Fibroblast of the aortic adventitia (primary cell): ENCODE measurements at regions not wholly inside any gene's neighbourhood (a gene's known extent, or its start where the extent isn't known, plus 50 kb on each side); places are given as distances from the start of the nearest gene placed in this dataset.

Experiments
- DNase-seq: peaks from one replicate; pipeline ENCODE4 v3.0.0-alpha.2; 2010; ENCODE audit warnings: low read depth
- H3K4me3 ChIP-seq: 2 replicates; pipeline ENCODE4 v1.5.1; 2011; ENCODE audit warnings: low read depth, mild to moderate bottlenecking, control low read depth, low read length, moderate library complexity
- TF ChIP-seq, protein P1 (sequence below): IDR thresholded peaks from 2 replicates; pipeline ENCODE4 v1.5.1; 2011; ENCODE audit warnings: mild to moderate bottlenecking, low read length, control low read depth, inconsistent platforms; ENCODE audit not compliant: insufficient read depth

DNA sequence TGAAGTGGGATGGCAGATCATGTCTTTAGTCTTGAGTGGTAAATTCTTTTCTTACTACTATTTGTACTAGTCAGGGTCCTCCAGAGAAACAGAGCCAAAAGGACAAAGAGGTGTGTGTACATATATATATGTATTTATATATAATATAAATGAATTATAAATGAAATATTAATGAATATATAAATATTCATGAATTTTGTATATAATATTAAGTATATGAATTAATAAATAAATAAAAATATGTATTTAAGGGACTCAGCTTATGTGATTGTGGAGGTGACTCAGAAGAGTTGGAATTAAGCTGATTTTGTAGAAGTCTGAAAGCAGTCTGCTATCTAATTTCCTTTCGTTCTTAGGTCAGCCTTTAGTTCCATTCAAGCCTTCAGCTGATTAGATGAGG, 265.3 kb upstream of the MMS22L start:
- no peak overlapping the region for H3K4me3 ChIP-seq
- no peak for DNase-seq
- TF ChIP-seq, protein P1, sequence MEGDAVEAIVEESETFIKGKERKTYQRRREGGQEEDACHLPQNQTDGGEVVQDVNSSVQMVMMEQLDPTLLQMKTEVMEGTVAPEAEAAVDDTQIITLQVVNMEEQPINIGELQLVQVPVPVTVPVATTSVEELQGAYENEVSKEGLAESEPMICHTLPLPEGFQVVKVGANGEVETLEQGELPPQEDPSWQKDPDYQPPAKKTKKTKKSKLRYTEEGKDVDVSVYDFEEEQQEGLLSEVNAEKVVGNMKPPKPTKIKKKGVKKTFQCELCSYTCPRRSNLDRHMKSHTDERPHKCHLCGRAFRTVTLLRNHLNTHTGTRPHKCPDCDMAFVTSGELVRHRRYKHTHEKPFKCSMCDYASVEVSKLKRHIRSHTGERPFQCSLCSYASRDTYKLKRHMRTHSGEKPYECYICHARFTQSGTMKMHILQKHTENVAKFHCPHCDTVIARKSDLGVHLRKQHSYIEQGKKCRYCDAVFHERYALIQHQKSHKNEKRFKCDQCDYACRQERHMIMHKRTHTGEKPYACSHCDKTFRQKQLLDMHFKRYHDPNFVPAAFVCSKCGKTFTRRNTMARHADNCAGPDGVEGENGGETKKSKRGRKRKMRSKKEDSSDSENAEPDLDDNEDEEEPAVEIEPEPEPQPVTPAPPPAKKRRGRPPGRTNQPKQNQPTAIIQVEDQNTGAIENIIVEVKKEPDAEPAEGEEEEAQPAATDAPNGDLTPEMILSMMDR: no peak

DNA sequence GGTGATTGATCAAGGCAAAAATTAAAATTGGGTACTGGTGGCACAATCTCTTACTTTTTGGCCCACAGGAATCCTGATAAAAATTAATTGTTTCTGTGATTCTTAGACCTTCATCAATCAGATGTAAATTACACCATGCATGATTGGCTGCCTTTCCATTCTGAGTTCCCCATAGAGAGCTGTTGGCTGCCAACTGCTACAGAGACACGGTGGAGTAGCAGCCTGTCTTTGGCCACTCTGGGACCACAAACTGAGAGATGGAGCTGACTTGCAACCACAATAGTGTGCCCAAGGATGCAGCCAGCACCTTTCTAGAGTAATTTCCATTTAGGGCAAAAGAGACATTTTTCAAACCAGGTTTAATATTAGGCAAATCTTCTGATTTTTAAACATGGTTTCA, 274.3 kb upstream of the MMS22L start:
- H3K4me3 ChIP-seq: no peak overlapping the region
- TF ChIP-seq, protein P1: no peak
- no peak for DNase-seq

DNA sequence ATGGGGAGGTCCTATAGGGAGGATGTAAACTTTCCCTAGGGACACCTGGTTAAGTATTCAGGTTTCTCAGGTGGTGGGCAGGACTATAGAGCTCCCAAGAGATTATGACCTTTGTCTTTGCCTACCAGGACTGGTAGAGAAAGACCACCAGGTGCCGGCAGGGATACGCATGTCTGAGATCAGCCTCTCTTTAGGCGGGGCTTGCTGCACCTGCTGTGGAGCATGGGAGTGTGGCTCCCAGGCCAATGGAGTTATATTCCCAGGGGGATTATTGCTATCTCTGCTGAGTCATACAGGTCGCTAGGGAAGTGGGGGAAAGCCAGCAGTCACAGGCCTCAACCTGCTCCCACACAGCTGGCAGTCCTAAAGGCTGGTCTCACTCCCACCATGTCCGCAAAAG, 280.5 kb upstream of the MMS22L start:
- H3K4me3 ChIP-seq: no peak overlapping the region
- DNase-seq: no peak
- TF ChIP-seq, protein P1: no peak

DNA sequence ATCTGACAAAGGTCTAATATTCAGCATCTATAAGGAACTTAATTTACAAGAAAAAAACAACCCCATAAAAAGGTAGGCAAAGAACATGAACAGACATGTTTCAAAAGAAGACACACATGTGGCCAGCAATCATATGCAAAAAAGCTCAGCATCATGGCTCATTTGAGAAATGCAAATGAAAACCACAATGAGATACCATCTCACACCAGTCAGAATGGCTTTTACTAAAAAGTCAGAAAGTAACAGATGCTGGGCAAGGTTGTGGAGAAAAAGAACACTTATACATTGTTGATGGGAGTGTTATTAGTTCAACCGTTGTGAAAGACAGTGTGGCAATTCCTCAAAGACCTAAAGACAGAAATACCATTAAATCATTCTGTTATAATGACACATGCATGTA, 289.9 kb upstream of the MMS22L start:
- H3K4me3 ChIP-seq: no peak overlapping the region
- TF ChIP-seq, protein P1: no peak
- DNase-seq: no peak

DNA sequence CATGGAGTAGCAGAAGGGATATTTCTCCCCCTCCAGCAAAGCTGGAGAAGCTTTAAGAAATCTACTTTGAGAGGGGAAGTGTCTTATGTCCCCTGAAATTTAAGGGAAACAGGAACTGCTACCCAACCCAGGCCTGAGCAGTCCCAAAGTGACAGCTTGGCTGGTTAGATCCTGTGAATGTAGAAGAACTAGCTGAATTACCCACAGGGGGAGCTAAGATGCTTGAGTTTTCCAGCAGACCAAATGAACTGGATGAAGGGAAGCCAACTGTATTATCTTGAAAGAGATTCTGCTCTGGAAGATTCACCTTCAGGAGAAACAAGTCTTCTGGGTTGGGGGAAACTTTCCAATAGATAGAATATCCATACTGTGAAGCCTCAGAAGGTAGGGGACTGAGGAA, 303.3 kb upstream of the MMS22L start:
- peak; percentile 1 for DNase-seq
- TF ChIP-seq, protein P1: no peak

DNA sequence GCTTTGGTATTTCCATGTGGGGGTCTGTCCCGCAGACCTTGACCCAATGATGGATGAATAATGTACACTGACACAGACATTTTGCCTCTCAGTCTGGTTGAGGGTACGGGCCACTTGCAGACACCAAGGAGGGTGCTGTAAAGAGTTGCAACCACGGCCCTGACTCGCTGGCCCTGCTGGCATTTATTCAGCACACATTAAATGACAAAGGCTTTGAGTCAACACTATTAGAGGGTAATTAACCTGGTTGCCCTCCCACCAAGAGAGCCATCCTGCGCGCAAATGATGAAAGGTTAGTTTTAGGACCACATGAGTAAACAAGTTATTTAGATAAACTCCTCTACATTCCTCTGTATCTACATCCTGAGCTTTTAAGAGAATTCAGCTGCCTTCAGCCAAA, 308.9 kb upstream of the MMS22L start:
- DNase-seq: no peak
- TF ChIP-seq, protein P1: no peak
- H3K4me3 ChIP-seq: no peak overlapping the region

More for the DNA sequence above, 303.3 kb upstream of the MMS22L start:
- H3K4me3 ChIP-seq: no peak overlapping the region

DNA sequence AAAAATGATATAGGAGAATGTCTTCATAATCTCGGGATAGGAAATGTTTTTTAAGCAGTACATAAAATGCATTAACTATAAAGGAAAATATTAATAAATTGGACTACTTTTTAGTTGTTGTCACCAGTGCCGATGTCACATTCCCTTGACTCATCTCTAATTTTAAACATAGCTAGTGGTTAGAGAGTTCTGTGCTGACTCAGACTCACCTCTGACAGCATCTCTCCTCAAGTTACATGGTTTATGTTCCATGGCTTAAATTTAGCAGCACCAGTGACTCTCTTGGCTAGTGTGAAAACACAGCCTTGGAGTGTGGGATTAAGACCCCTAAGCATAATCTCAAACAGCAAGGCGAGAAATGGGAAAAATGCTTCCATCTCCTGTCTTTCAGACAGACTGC, 311.8 kb upstream of the MMS22L start:
- DNase-seq: no peak
- TF ChIP-seq, protein P1: no peak
- H3K4me3 ChIP-seq: no peak overlapping the region
